ENCODE measurements at regions not wholly inside any gene's neighbourhood (a gene's known extent, or its start where the extent isn't known, plus 50 kb on each side); places are given as distances from the start of the nearest gene placed in this dataset.

DNA sequence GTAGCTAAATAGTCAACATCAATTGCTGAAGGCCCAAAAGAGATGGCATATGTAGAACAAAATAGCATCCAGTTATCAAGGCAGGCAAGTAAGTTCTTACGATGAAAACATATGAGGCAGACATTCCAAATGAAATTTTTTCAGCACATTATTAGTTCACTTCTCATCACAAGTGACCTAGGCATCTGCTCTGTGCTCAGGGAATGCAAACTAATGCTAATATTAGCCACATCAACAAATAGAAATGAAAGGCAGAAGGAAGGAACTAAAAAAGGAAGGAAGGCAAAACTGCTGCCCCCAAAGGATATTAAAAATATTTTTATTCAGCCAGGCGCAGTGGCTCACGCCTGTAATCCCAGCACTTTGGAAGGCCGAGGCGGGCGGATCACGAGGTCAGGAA lies 51.2 kb upstream of the ROCK1 start:
- no peak for DNase-seq

- DNase-seq = no peak
These were observed 52.3 kb upstream of the ROCK1 start for GRCh38 chr18:21163647-21164547.

GRCh38 chr18:21164548-21165095 lies 53.0 kb upstream of the ROCK1 start:
- DNase-seq = no peak

DNA sequence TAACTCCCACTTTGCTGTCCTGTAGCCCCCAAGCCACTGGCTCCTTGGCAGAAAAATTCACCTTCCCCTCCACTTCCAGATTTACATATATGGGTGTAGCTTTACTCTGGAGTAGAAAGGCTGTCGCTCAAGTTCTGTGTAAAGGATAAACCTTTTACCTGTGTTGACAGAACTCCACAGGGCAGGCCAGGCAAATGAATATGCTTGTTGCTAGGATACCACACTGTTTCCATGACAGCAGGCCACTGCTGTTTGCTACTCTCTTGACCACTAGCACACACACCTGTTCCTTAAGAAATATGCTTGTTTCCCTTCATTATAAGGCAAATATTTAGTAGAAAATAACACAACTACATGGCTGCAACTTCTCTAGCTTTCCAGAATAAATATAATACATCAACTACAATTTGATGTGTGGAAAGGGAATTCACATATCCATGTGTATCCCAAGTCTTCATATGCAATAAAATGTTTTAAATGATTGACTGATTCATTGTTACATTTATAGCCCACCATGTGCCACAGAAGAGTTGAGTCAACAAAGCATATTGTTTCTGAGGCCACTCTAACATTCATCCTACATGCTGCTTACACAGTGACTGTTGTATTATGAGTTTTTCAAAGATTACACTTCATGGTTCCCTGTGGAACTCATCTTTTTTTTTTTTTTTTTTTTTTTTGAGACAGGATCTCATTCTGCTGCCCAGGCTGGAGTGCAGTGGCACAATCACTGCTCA lies 56.2 kb upstream of the ROCK1 start:
- no peak for DNase-seq

DNA sequence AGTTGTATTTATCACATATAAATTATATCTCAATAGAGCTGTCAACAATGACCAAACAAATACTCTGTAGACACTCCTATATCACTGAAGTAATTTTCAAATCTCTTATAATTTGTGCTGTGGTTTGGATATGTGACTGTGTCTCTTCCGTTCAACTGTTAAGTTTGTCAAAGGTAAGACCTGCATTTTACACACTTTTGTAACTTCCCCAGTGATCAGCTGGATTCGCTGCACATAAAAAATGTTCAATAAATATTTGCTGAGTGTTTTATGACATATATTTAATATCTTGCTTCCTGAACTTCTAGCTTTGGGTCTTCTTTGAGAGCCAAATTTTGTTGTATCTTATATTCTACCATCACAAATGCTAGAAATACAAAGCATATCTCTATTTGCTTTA lies 57.3 kb upstream of the ROCK1 start:
- no peak for DNase-seq

GRCh38 chr18:21177822-21178221 lies 64.2 kb upstream of the GREB1L start:
- no peak for DNase-seq

- DNase-seq = peak; percentile 13
These were observed 62.3 kb upstream of the GREB1L start for GRCh38 chr18:21179590-21180220.

GRCh38 chr18:21180588-21180987 lies 61.4 kb upstream of the GREB1L start:
- no peak for DNase-seq

- DNase-seq = no peak
These were observed 60.3 kb upstream of the GREB1L start for GRCh38 chr18:21181766-21182165.

DNA sequence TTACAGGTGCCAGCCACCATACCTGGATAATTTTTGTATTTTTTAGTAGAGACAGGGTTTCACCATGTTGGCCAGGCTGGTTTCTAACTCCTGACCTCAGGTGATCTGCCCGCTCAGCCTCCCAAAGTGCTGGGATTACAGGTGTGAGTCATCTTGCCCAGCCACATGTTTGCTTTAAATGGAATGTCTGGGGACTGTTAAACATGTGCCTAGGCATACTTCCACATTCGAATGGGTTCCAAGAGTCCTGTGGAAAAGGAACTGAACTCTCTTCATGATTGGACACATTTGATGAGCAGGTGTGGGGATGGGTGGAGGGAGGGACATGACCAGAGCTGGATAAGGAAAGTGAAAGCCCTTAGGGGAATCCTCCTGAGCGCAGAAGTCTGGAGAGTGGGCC lies 58.4 kb upstream of the GREB1L start:
- DNase-seq = no peak

DNA sequence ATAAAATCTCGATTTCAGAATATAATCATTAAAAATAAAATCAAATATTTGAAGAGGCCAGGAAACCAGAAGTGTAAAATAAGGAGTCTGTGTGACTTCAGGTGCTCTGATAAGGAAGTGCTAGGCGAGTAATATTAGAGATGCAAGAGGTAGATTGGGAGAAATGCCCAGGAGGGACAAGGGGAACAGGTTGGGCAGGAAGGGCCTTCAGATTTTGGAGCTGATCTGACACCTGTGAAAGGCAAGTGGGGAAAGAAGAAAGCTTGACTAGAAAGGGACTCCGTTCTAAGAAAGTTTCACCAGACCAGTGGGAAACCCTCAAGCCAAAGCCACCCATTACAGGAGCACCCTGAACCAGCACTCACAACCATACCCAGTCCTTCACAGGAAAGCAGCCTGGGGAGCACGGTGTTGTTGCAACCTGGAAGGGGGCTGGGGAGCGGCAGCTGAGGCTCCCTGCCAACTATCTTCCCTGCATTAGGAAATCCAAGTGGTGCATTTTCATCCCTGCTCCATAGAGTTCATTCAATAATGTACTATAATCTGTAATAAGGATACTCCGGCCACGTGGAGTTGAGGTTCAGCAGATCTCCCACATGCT lies 57.5 kb upstream of the GREB1L start:
- no peak for DNase-seq

GRCh38 chr18:21187886-21188285 lies 54.1 kb upstream of the GREB1L start:
- no peak for DNase-seq

- DNase-seq = no peak
These were observed 50.3 kb upstream of the GREB1L start for GRCh38 chr18:21191596-21192307.

Data from T-helper 9 cell (primary cell).